Loucy (cell line): ENCODE measurements at regions not wholly inside any gene's neighbourhood (a gene's known extent, or its start where the extent isn't known, plus 50 kb on each side); places are given as distances from the start of the nearest gene placed in this dataset.

Source experiments
- H2AFZ ChIP-seq: fragments of 200-600 bp; sonication (generic); 2 replicates; pipeline ENCODE4 v1.6.0; 2016; ENCODE audit warnings: antibody characterized with exemption, mild to moderate bottlenecking, low read length, moderate library complexity
- H3F3A ChIP-seq: fragments of 200-600 bp; 2 replicates; pipeline ENCODE4 v1.6.0; 2016; ENCODE audit warnings: antibody characterized with exemption, low read depth, mild to moderate bottlenecking
- H3K27me3 ChIP-seq: fragments of 200-600 bp; sonication (generic); 2 replicates; pipeline ENCODE4 v1.6.1; 2014; ENCODE audit warnings: low read length, mild to moderate bottlenecking; ENCODE audit not compliant: insufficient read depth, poor library complexity, severe bottlenecking
- H3K36me3 ChIP-seq: fragments of 200-600 bp; sonication (generic); 2 replicates; pipeline ENCODE4 v1.6.1; 2016; ENCODE audit warnings: low read length; ENCODE audit not compliant: insufficient read depth
- H3K4me1 ChIP-seq: fragments of 200-600 bp; sonication (generic); 2 replicates; pipeline ENCODE4 v1.5.1; 2014; ENCODE audit warnings: low read length, mild to moderate bottlenecking; ENCODE audit not compliant: insufficient read depth, poor library complexity, severe bottlenecking
- H3K4me2 ChIP-seq: fragments of 200-600 bp; sonication (generic); 2 replicates; pipeline ENCODE4 v1.6.0; 2014; ENCODE audit warnings: antibody characterized with exemption, low read length, low read depth, mild to moderate bottlenecking; ENCODE audit not compliant: poor library complexity, severe bottlenecking
- H3K4me3 ChIP-seq: fragments of 200-600 bp; sonication (generic); 2 replicates; pipeline ENCODE4 v1.5.1; 2014; ENCODE audit warnings: low read length, mild to moderate bottlenecking, mixed read lengths; ENCODE audit not compliant: poor library complexity, severe bottlenecking
- H3K79me2 ChIP-seq: fragments of 200-600 bp; sonication (generic); 2 replicates; pipeline ENCODE4 v1.6.1; 2014; ENCODE audit warnings: low read length; ENCODE audit not compliant: insufficient read depth
- H3K9ac ChIP-seq: fragments of 200-600 bp; sonication (generic); 2 replicates; pipeline ENCODE4 v1.6.0; 2014; ENCODE audit warnings: mild to moderate bottlenecking, low read depth, low read length, moderate library complexity; ENCODE audit not compliant: poor library complexity, severe bottlenecking
- H3K9me2 ChIP-seq: fragments of 200-600 bp; sonication (generic); replicated peaks from 2 replicates; pipeline ENCODE4 v1.6.1; 2016; ENCODE audit warnings: low read depth, low read length, mixed read lengths
- H3K9me3 ChIP-seq: fragments of 200-600 bp; sonication (generic); 2 replicates; pipeline ENCODE4 v1.6.1; 2014; ENCODE audit warnings: mild to moderate bottlenecking, antibody characterized with exemption, low read length, low read depth; ENCODE audit not compliant: insufficient read depth
- H4K20me1 ChIP-seq: fragments of 200-600 bp; sonication (generic); 2 replicates; pipeline ENCODE4 v1.6.0; 2014; ENCODE audit warnings: antibody characterized with exemption, low read length, mild to moderate bottlenecking; ENCODE audit not compliant: insufficient read depth, poor library complexity, severe bottlenecking
- CTCF ChIP-seq: fragments of 200-600 bp; sonication (generic); conservative IDR thresholded peaks from 2 replicates; pipeline ENCODE4 v1.5.1; 2014; ENCODE audit warnings: mild to moderate bottlenecking, antibody characterized with exemption, low read length
- EZH2phosphoT487 ChIP-seq: fragments of 200-600 bp; IDR thresholded peaks from 2 replicates; pipeline ENCODE4 v1.6.1; 2018; ENCODE audit warnings: antibody characterized with exemption, mild to moderate bottlenecking, moderate library complexity, borderline replicate concordance

GRCh38 chrX:39011454-39012221 is 210.4 kb downstream of the MID1IP1 start:
- no peak overlapping the region for H3K4me3 ChIP-seq
- no peak overlapping the region for H2AFZ ChIP-seq
- H3F3A ChIP-seq = no peaks in the 10 kb centered on the region
- TF ChIP-seq CTCF (no peak), EZH2phosphoT487 (no peak)
- H3K9me2 ChIP-seq = no peaks in the 10 kb centered on the region
- H3K79me2 ChIP-seq = no peaks in the 10 kb centered on the region
- no peaks in the 10 kb centered on the region for H4K20me1 ChIP-seq
- H3K27me3 ChIP-seq = no peaks in the 10 kb centered on the region
- no peak overlapping the region for H3K4me2 ChIP-seq
- H3K4me1 ChIP-seq = no peaks in the 10 kb centered on the region
- H3K9me3 ChIP-seq = no peaks in the 10 kb centered on the region
- H3K36me3 ChIP-seq = no peaks in the 10 kb centered on the region
- no peak overlapping the region for H3K9ac ChIP-seq

- TF ChIP-seq EZH2phosphoT487 (no peak), CTCF (no peak)
- no peaks in the 10 kb centered on the region for H3K79me2 ChIP-seq
- no peaks in the 10 kb centered on the region for H3F3A ChIP-seq
- no peak overlapping the region for H3K4me2 ChIP-seq
- H3K9ac ChIP-seq = no peak overlapping the region
- no peaks in the 10 kb centered on the region for H4K20me1 ChIP-seq
- no peaks in the 10 kb centered on the region for H3K27me3 ChIP-seq
- H2AFZ ChIP-seq = no peak overlapping the region
- no peaks in the 10 kb centered on the region for H3K9me2 ChIP-seq
- no peaks in the 10 kb centered on the region for H3K36me3 ChIP-seq
- no peaks in the 10 kb centered on the region for H3K9me3 ChIP-seq
- no peak overlapping the region for H3K4me3 ChIP-seq
- no peaks in the 10 kb centered on the region for H3K4me1 ChIP-seq
These were observed 211.4 kb downstream of the MID1IP1 start for GRCh38 chrX:39012621-39013111.

- H3K79me2 ChIP-seq = no peaks in the 10 kb centered on the region
- no peaks in the 10 kb centered on the region for H4K20me1 ChIP-seq
- no peaks in the 10 kb centered on the region for H3K4me1 ChIP-seq
- TF ChIP-seq EZH2phosphoT487 = no peak
- TF ChIP-seq CTCF = no peak
- no peak overlapping the region for H3K9ac ChIP-seq
- H3K36me3 ChIP-seq = no peaks in the 10 kb centered on the region
- no peak overlapping the region for H3K4me2 ChIP-seq
- no peaks in the 10 kb centered on the region for H3K9me3 ChIP-seq
- no peaks in the 10 kb centered on the region for H3K9me2 ChIP-seq
- no peak overlapping the region for H2AFZ ChIP-seq
- H3F3A ChIP-seq = no peaks in the 10 kb centered on the region
- H3K27me3 ChIP-seq = no peaks in the 10 kb centered on the region
- no peak overlapping the region for H3K4me3 ChIP-seq
These were observed 215.3 kb downstream of the MID1IP1 start for GRCh38 chrX:39016556-39016955.
